Mesendoderm (in vitro differentiated cells): ENCODE measurements at regions not wholly inside any gene's neighbourhood (a gene's known extent, or its start where the extent isn't known, plus 50 kb on each side); places are given as distances from the start of the nearest gene placed in this dataset.

Experiments
- DNase-seq: peaks from one replicate; pipeline ENCODE4 v3.0.0; 2013
- H2AK5ac ChIP-seq: 2 replicates; pipeline ENCODE4 v1.6.1; 2013; ENCODE audit warnings: low read length, inconsistent platforms
- H2BK120ac ChIP-seq: 2 replicates; pipeline ENCODE4 v1.6.1; 2013; ENCODE audit warnings: low read depth, mild to moderate bottlenecking, low read length, moderate library complexity, mixed read lengths
- H2BK15ac ChIP-seq: replicated peaks from 2 replicates; pipeline ENCODE4 v1.6.1; 2013; ENCODE audit warnings: low read depth, mild to moderate bottlenecking, moderate library complexity
- H2BK5ac ChIP-seq: 2 replicates; pipeline ENCODE4 v1.6.1; 2013; ENCODE audit warnings: low read length, inconsistent platforms
- H3K18ac ChIP-seq: 2 replicates; pipeline ENCODE4 v1.6.1; 2013; ENCODE audit warnings: mild to moderate bottlenecking, low read length, mixed read lengths
- H3K23ac ChIP-seq: one replicate; pipeline ENCODE4 v1.6.1; 2013; ENCODE audit warnings: low read length
- H3K27ac ChIP-seq: 2 replicates; pipeline ENCODE4 v1.5.1; 2013; ENCODE audit warnings: low read depth, mild to moderate bottlenecking, inconsistent platforms, low read length, moderate library complexity
- H3K27me3 ChIP-seq: 2 replicates; pipeline ENCODE4 v1.6.1; 2013; ENCODE audit warnings: low read length, control low read depth, mild to moderate bottlenecking, inconsistent platforms; ENCODE audit not compliant: insufficient read depth, poor library complexity
- H3K36me3 ChIP-seq: 2 replicates; pipeline ENCODE4 v1.6.1; 2013; ENCODE audit warnings: low read length, inconsistent platforms; ENCODE audit not compliant: control insufficient read depth, insufficient read depth
- H3K4ac ChIP-seq: one replicate; pipeline ENCODE4 v1.6.1; 2013; ENCODE audit warnings: low read depth, mild to moderate bottlenecking, low read length, moderate library complexity
- H3K4me1 ChIP-seq: 2 replicates; pipeline ENCODE4 v1.6.1; 2013; ENCODE audit warnings: low read depth, low read length, inconsistent platforms; ENCODE audit not compliant: control insufficient read depth
- H3K4me2 ChIP-seq: 2 replicates; pipeline ENCODE4 v1.6.1; 2013; ENCODE audit warnings: low read length
- H3K4me3 ChIP-seq: 2 replicates; pipeline ENCODE4 v1.5.1; 2013; ENCODE audit warnings: mild to moderate bottlenecking, low read length
- H3K56ac ChIP-seq: one replicate; pipeline ENCODE4 v1.6.1; 2013; ENCODE audit warnings: low read length
- H3K79me1 ChIP-seq: 2 replicates; pipeline ENCODE4 v1.6.1; 2013; ENCODE audit warnings: low read length, inconsistent platforms
- H3K79me2 ChIP-seq: 2 replicates; pipeline ENCODE4 v1.6.1; 2013; ENCODE audit warnings: mild to moderate bottlenecking, low read length; ENCODE audit not compliant: control insufficient read depth, insufficient read depth
- H3K9ac ChIP-seq: 2 replicates; pipeline ENCODE4 v1.6.1; 2013; ENCODE audit warnings: low read length, inconsistent platforms
- H4K5ac ChIP-seq: one replicate; pipeline ENCODE4 v1.6.1; 2013; ENCODE audit warnings: low read length
- H4K8ac ChIP-seq: one replicate; pipeline ENCODE4 v1.6.1; 2013; ENCODE audit warnings: low read depth, mild to moderate bottlenecking, control low read depth, low read length, moderate library complexity
- WGBS: extraction: QIAGEN DNeasy Blood & Tissue Kit; methylation state at CpG from one replicate; pipeline ENCODE4 v1.1.7; 2013; ENCODE audit warnings: low lambda C conversion rate, missing lambda C conversion rate; ENCODE audit not compliant: insufficient coverage; ENCODE audit errors: extremely low coverage; 5-methylcytosine and 5-hydroxymethylcytosine counted together

DNA sequence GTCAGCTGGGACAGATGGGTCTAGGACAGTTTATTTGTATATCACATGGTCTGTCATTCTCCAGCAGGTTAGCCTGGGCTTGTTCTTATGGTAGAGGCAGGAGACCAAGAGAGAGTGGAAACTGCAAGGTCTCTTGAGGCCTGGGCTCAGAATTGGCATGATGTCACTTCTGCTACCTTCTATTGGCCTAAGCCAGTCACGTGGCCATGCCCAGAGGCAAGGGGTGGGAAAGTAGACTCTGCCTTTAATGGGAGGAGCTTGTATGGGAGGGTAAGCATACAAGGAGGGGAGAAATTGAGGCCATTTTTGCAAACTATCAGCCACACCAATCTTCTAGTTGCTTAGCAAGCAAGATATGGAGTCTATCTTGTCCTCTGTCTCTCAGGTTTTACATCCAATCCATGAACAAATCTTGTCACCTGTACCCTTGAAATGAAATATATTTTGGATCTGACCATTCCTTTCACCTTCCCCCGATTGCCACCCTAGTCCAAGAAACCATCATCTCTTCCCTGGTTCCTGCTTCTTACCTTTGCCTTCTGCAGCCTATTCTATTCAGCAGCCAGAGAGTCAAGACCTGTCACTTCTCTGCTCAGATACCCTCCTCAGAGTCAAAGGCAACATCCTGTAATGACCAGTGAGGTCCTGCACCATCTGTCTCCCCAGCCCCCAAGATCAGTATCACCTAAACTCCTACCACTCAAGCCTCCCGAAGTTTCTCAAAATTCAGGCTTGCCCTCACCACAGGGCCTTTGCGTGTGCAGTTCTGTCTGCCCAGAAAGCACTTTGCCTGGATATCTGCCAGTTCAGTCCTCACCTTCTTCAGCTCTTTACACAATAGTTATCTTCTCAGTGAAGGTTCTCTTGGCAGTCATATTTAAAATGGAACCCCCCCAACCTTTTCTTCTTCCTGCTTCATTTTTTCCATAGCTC lies 240.0 kb downstream of the LOXHD1 start:
- peak; percentile 85 for DNase-seq
- Histone ChIP-seq H3K27me3 (no peaks in the 10 kb centered on the region), H2BK120ac (no peak overlapping the region), H2BK5ac (no peak overlapping the region), H2BK15ac (no peak overlapping the region), H4K8ac (no peak overlapping the region), H2AK5ac (no peak overlapping the region), H3K56ac (no peak overlapping the region), H3K36me3 (no peaks in the 10 kb centered on the region), H3K4me1 (peaks cover 26% of the 10 kb centered on the region), H3K4ac (no peak overlapping the region), H4K5ac (no peak overlapping the region), H3K79me2 (no peaks in the 10 kb centered on the region), H3K23ac (no peak overlapping the region), H3K27ac (no peak overlapping the region), H3K79me1 (no peaks in the 10 kb centered on the region), H3K4me3 (no peak overlapping the region), H3K4me2 (no peak overlapping the region), H3K9ac (no peak overlapping the region), H3K18ac (no peak overlapping the region)
- WGBS, result no CpG with 5 or more reads among the region's 4 CpGs

GRCh38 chr18:46418663-46419260 lies 238.3 kb downstream of the LOXHD1 start:
- no peak overlapping the region for H3K4me3 ChIP-seq
- no peaks in the 10 kb centered on the region for H3K79me2 ChIP-seq
- no peak overlapping the region for H2BK5ac ChIP-seq
- no peak overlapping the region for H3K27ac ChIP-seq
- H3K23ac ChIP-seq, result no peak overlapping the region
- H2BK15ac ChIP-seq, result no peak overlapping the region
- H3K27me3 ChIP-seq, result no peaks in the 10 kb centered on the region
- H3K18ac ChIP-seq, result no peak overlapping the region
- H3K4me1 ChIP-seq, result peaks cover 16% of the 10 kb centered on the region
- H2AK5ac ChIP-seq, result no peak overlapping the region
- no peaks in the 10 kb centered on the region for H3K79me1 ChIP-seq
- no peak overlapping the region for H2BK120ac ChIP-seq
- no peak overlapping the region for H3K9ac ChIP-seq
- no peaks in the 10 kb centered on the region for H3K36me3 ChIP-seq
- no peak overlapping the region for H3K4me2 ChIP-seq
- no CpG with 5 or more reads among the region's 5 CpGs for WGBS
- DNase-seq, result no peak
- no peak overlapping the region for H4K5ac ChIP-seq
- no peak overlapping the region for H3K4ac ChIP-seq
- no peak overlapping the region for H3K56ac ChIP-seq
- no peak overlapping the region for H4K8ac ChIP-seq

- H3K23ac ChIP-seq, result no peak overlapping the region
- no peak overlapping the region for H4K5ac ChIP-seq
- no peaks in the 10 kb centered on the region for H3K36me3 ChIP-seq
- peaks cover 10% of the 10 kb centered on the region for H3K4me1 ChIP-seq
- H3K27ac ChIP-seq, result no peak overlapping the region
- H2BK120ac ChIP-seq, result no peak overlapping the region
- no peak overlapping the region for H3K18ac ChIP-seq
- no CpG with 5 or more reads among the region's 12 CpGs for WGBS
- H3K79me1 ChIP-seq, result no peaks in the 10 kb centered on the region
- no peak overlapping the region for H3K4ac ChIP-seq
- H2AK5ac ChIP-seq, result no peak overlapping the region
- H3K79me2 ChIP-seq, result no peaks in the 10 kb centered on the region
- H3K4me3 ChIP-seq, result no peak overlapping the region
- H3K9ac ChIP-seq, result no peak overlapping the region
- no peaks in the 10 kb centered on the region for H3K27me3 ChIP-seq
- H3K56ac ChIP-seq, result no peak overlapping the region
- no peak overlapping the region for H4K8ac ChIP-seq
- H2BK15ac ChIP-seq, result no peak overlapping the region
- no peak overlapping the region for H2BK5ac ChIP-seq
- H3K4me2 ChIP-seq, result no peak overlapping the region
- DNase-seq, result no peak
Observed at GRCh38 chr18:46419391-46420141, 237.5 kb downstream of the LOXHD1 start.

- H3K4me1 ChIP-seq, result peaks cover 5% of the 10 kb centered on the region
- no peaks in the 10 kb centered on the region for H3K27me3 ChIP-seq
- no peak for DNase-seq
Observed at GRCh38 chr18:46421973-46422551, 235.0 kb downstream of the LOXHD1 start.

DNA sequence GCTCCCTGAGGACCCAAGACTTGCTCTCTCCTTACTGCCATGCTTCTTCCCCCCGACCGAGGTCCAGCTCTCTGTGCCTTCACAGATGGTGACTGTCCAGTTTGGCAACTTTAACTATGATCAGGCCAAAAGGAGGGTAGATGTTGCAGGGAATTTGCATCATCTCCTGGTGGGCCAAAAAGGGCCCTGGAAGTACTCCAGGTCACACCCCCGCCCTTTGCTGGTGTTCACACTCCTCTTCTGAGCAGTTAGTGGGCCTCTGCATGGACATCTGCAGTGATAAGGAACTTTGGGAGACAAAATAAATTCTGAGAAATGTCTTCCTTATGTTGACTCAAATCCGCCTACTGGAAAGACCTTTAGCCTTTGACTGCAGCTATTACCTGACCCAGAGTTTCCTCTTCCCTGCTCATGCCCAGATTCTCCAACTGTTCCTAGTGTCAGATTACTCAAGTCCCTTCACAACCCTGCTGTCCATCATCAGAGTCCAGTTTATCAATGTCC lies 234.4 kb downstream of the LOXHD1 start:
- no CpG with 5 or more reads among the region's 4 CpGs for WGBS
- H2AK5ac ChIP-seq, result no peak overlapping the region
- H3K18ac ChIP-seq, result no peak overlapping the region
- H3K27ac ChIP-seq, result no peak overlapping the region
- no peak overlapping the region for H4K8ac ChIP-seq
- no peak for DNase-seq
- no peak overlapping the region for H3K9ac ChIP-seq
- H3K23ac ChIP-seq, result no peak overlapping the region
- H3K79me2 ChIP-seq, result no peaks in the 10 kb centered on the region
- no peak overlapping the region for H2BK15ac ChIP-seq
- H4K5ac ChIP-seq, result no peak overlapping the region
- H3K4me1 ChIP-seq, result peaks cover 5% of the 10 kb centered on the region
- H2BK120ac ChIP-seq, result no peak overlapping the region
- H3K79me1 ChIP-seq, result no peaks in the 10 kb centered on the region
- H3K56ac ChIP-seq, result no peak overlapping the region
- H3K4me3 ChIP-seq, result no peak overlapping the region
- no peaks in the 10 kb centered on the region for H3K27me3 ChIP-seq
- H3K4ac ChIP-seq, result no peak overlapping the region
- H2BK5ac ChIP-seq, result no peak overlapping the region
- H3K36me3 ChIP-seq, result no peaks in the 10 kb centered on the region
- no peak overlapping the region for H3K4me2 ChIP-seq

More at GRCh38 chr18:46421973-46422551, 235.0 kb downstream of the LOXHD1 start:
- H3K4ac ChIP-seq, result no peak overlapping the region
- H3K79me1 ChIP-seq, result no peaks in the 10 kb centered on the region
- no CpG with 5 or more reads among the region's 7 CpGs for WGBS
- no peak overlapping the region for H4K8ac ChIP-seq
- no peak overlapping the region for H3K4me2 ChIP-seq
- H3K4me3 ChIP-seq, result no peak overlapping the region
- H3K36me3 ChIP-seq, result no peaks in the 10 kb centered on the region
- no peak overlapping the region for H3K56ac ChIP-seq
- no peak overlapping the region for H2BK5ac ChIP-seq
- H2AK5ac ChIP-seq, result no peak overlapping the region
- H3K79me2 ChIP-seq, result no peaks in the 10 kb centered on the region
- H2BK15ac ChIP-seq, result no peak overlapping the region
- no peak overlapping the region for H3K27ac ChIP-seq
- H3K18ac ChIP-seq, result no peak overlapping the region
- H3K23ac ChIP-seq, result no peak overlapping the region
- no peak overlapping the region for H3K9ac ChIP-seq
- no peak overlapping the region for H4K5ac ChIP-seq
- no peak overlapping the region for H2BK120ac ChIP-seq
